DMS79 (cell line): ENCODE measurements at regions not wholly inside any gene's neighbourhood (a gene's known extent, or its start where the extent isn't known, plus 50 kb on each side); places are given as distances from the start of the nearest gene placed in this dataset.
A peak's percentile ranks its signal among the peaks of the same experiment; 100 is the strongest.
"Not testable (repeated sequence)": the region's sequence is repeated elsewhere in the genome, so short reads cannot be mapped to it uniquely, and the experiment has no call there.

Experiments used
- DNase-seq: peaks from one replicate; lab custom pipeline; 2025; lab: John Stamatoyannopoulos, UW

- DNase-seq, result no peak
Observed at GRCh38 chr7:110483553-110483952, 607.4 kb upstream of the LRRN3 start.

GRCh38 chr7:110484356-110484755 is 606.6 kb upstream of the LRRN3 start:
- DNase-seq, result no peak

GRCh38 chr7:110486549-110486948 is 604.4 kb upstream of the LRRN3 start:
- no peak for DNase-seq

- DNase-seq, result no peak
Observed at GRCh38 chr7:110502888-110503465, 588.0 kb upstream of the LRRN3 start.

GRCh38 chr7:110507369-110507768 is 583.6 kb upstream of the LRRN3 start:
- DNase-seq, result no peak

- no peak for DNase-seq
Observed at GRCh38 chr7:110507832-110508231, 583.1 kb upstream of the LRRN3 start.

- not testable (repeated sequence) for DNase-seq
Observed at GRCh38 chr7:110514975-110515551, 575.9 kb upstream of the LRRN3 start.

- no peak for DNase-seq
Observed at GRCh38 chr7:110519851-110520250, 571.1 kb upstream of the LRRN3 start.

GRCh38 chr7:110521357-110521911 is 569.5 kb upstream of the LRRN3 start:
- no peak for DNase-seq

GRCh38 chr7:110522061-110522760 is 568.7 kb upstream of the LRRN3 start:
- DNase-seq, result peak; percentile 23

GRCh38 chr7:110522761-110523200 is 568.1 kb upstream of the LRRN3 start:
- DNase-seq, result no peak

GRCh38 chr7:110529175-110529574 is 561.8 kb upstream of the LRRN3 start:
- no peak for DNase-seq

- no peak for DNase-seq
Observed at GRCh38 chr7:110531186-110531585, 559.7 kb upstream of the LRRN3 start.

GRCh38 chr7:110534241-110534931 is 556.5 kb upstream of the LRRN3 start:
- no peak for DNase-seq

- no peak for DNase-seq
Observed at GRCh38 chr7:110539216-110539615, 551.7 kb upstream of the LRRN3 start.

GRCh38 chr7:110541962-110542361 is 549.0 kb upstream of the LRRN3 start:
- no peak for DNase-seq

- no peak for DNase-seq
Observed at GRCh38 chr7:110544194-110544593, 546.7 kb upstream of the LRRN3 start.

- no peak for DNase-seq
Observed at GRCh38 chr7:110548372-110548771, 542.6 kb upstream of the LRRN3 start.

- DNase-seq, result no peak
Observed at GRCh38 chr7:110557136-110557535, 533.8 kb upstream of the LRRN3 start.

GRCh38 chr7:110563286-110563685 is 527.6 kb upstream of the LRRN3 start:
- DNase-seq, result not testable (repeated sequence)

GRCh38 chr7:110564246-110564645 is 526.7 kb upstream of the LRRN3 start:
- DNase-seq, result no peak

- no peak for DNase-seq
Observed at GRCh38 chr7:110568388-110568787, 522.5 kb upstream of the LRRN3 start.

GRCh38 chr7:110568932-110569331 is 522.0 kb upstream of the LRRN3 start:
- no peak for DNase-seq
